ENCODE measurements at regions not wholly inside any gene's neighbourhood (a gene's known extent, or its start where the extent isn't known, plus 50 kb on each side); places are given as distances from the start of the nearest gene placed in this dataset.

GRCh38 chr2:81940266-81940955 lies 1635.9 kb upstream of the LRRTM1 start:
- TF ChIP-seq CTCF (conservative IDR thresholded peaks at IDR 0.05; ENCODE audit: low read depth, low read length) = no peak
- no peak for TF ChIP-seq EZH2 (IDR thresholded peaks at IDR 0.05; ENCODE audit: borderline replicate concordance, low read depth, low read length, poor library complexity, severe bottlenecking)

Data from A673 (cell line).